ENCODE measurements at regions not wholly inside any gene's neighbourhood (a gene's known extent, or its start where the extent isn't known, plus 50 kb on each side); places are given as distances from the start of the nearest gene placed in this dataset.

DNA sequence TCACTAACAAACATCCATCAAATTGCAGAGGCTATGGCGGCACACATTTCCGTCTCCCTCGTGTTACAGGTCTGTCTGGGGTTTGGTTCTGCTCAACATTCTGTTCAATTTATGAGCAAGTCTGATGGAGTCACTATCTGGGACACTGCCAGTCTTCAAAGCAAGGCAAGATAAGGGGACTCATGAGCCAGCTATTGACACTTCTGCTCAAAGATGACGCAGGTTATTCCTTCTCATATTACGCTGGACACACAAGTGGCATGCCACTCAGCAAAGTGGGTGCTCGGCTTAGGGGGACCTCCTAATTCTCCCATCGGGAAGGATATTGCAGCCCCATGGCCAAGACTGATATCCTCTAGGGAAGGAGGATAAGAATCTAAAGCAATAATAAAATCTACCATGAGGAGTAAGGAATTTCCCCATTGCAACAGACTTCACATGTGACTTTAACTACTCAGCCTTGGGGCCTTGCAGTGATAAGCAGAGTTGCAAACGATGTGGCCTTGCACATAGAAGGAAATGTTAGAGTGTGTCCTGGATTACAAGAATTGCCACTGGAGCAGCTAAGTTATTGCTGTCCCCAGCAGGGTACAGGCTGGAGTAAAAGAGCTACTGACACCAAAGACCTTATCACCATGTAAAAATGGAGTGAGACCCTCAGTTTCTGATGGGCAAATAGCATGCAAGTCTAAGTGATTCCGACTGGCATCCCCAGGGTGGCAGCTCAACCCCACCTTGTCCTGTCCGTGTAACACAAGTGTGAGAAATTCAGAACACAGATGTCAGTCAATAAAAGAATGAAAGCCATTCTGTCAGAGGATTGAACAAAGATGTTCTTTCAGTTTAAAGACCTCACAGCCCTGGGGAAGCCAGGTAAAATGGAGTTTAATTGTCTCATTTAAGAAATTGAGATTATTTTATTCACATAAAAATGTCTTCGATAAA lies 306.1 kb downstream of the IRS2 start (continued):
- TF ChIP-seq KDM1A (IDR thresholded peaks at IDR 0.05; ENCODE audit: borderline replicate concordance) (no peak), MEF2B (IDR thresholded peaks at IDR 0.05; ENCODE audit: partially characterized antibody, poor library complexity, severe bottlenecking) (no peak), NR2C2 (IDR thresholded peaks at IDR 0.05; ENCODE audit: borderline replicate concordance, control insufficient read depth, insufficient read length, low read depth) (no peak)

DNA sequence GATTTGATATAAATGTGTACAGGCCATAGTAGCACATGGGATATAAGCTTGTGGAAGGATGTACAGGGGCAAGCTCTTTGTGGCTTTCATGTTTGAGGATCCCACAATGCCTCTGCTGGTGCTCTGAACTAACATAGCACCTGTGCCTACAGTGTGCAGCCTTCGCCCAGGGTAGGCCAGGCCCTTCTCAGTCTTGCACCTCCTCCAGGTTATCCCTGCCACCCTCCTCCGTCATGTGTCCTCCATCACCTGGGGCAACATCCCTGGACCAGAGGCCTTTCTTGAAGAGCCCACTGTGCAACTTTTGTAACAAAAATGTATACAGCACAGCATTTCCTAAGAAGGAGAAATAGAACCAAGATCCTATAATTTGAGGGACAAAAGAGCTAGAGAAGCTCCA lies 306.8 kb downstream of the IRS2 start:
- 4% methylated on average over 2 of the region's 2 CpGs for WGBS (ENCODE audit: insufficient coverage, insufficient replicate concordance, low lambda C conversion rate, missing lambda C conversion rate)
- Histone ChIP-seq H2AFZ (ENCODE audit: control insufficient read depth, low read depth, low read length) (no peak overlapping the region), H3K4me2 (ENCODE audit: control insufficient read depth, insufficient read depth) (no peak overlapping the region), H3K79me2 (ENCODE audit: control insufficient read depth, insufficient read depth, low read length) (no peaks in the 10 kb centered on the region), H3K4me1 (ENCODE audit: control insufficient read depth, insufficient read depth, low read length) (no peaks in the 10 kb centered on the region), H3K4me3 (no peak overlapping the region), H3K27ac (ENCODE audit: control insufficient read depth, insufficient read depth) (no peak overlapping the region), H3K9ac (ENCODE audit: control insufficient read depth, insufficient read depth, low read length) (no peak overlapping the region), H3K36me3 (ENCODE audit: control insufficient read depth in 2 of 2, insufficient read depth in 2 of 2, low read length in 1 of 2) (no peaks in the 10 kb centered on the region), H3K27me3 (replicated peaks in 1 of 2; ENCODE audit: control insufficient read depth in 2 of 2, insufficient read depth in 2 of 2, low read length in 1 of 2) (no peaks in the 10 kb centered on the region), H4K20me1 (ENCODE audit: control insufficient read depth, insufficient read depth) (no peaks in the 10 kb centered on the region), H3K9me3 (replicated peaks; ENCODE audit: control insufficient read depth, insufficient read depth, low read length) (no peaks in the 10 kb centered on the region)
- no TSS peak for BruUV-seq (replicated peaks)
- no peak for FAIRE-seq
- CTCF ChIA-PET = interaction anchor here (1.1 kb wide), 1 partner anchor 334 kb away, joined by 3 read pairs; no protein-coding TSS in a partner anchor
- POLR2A ChIA-PET = no interaction called here
- in situ Hi-C loops (cut with MboI) (no loop called here), intact Hi-C loops (cut with micrococcal nuclease; ENCODE audit: unreplicated experiment) (no loop called here)
- SMC1A ChIA-PET (ENCODE audit: uncharacterized antibody, unreplicated experiment) = no interaction called here
- RAD21 ChIA-PET (ENCODE audit: unreplicated experiment) = no interaction called here
- no peak for DNase-seq (ENCODE audit: low read depth, low spot score)
- no peak for ATAC-seq
- TF ChIP-seq, protein P1, sequence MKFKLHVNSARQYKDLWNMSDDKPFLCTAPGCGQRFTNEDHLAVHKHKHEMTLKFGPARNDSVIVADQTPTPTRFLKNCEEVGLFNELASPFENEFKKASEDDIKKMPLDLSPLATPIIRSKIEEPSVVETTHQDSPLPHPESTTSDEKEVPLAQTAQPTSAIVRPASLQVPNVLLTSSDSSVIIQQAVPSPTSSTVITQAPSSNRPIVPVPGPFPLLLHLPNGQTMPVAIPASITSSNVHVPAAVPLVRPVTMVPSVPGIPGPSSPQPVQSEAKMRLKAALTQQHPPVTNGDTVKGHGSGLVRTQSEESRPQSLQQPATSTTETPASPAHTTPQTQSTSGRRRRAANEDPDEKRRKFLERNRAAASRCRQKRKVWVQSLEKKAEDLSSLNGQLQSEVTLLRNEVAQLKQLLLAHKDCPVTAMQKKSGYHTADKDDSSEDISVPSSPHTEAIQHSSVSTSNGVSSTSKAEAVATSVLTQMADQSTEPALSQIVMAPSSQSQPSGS (IDR thresholded peaks at IDR 0.05; ENCODE audit: low read length) = no peak
- no peak for TF ChIP-seq RB1 (IDR thresholded peaks at IDR 0.05; ENCODE audit: borderline replicate concordance)
- TF ChIP-seq IKZF2 (IDR thresholded peaks at IDR 0.05) = no peak
- no peak for TF ChIP-seq NR2C1 (IDR thresholded peaks at IDR 0.05)
- TF ChIP-seq, protein P2, sequence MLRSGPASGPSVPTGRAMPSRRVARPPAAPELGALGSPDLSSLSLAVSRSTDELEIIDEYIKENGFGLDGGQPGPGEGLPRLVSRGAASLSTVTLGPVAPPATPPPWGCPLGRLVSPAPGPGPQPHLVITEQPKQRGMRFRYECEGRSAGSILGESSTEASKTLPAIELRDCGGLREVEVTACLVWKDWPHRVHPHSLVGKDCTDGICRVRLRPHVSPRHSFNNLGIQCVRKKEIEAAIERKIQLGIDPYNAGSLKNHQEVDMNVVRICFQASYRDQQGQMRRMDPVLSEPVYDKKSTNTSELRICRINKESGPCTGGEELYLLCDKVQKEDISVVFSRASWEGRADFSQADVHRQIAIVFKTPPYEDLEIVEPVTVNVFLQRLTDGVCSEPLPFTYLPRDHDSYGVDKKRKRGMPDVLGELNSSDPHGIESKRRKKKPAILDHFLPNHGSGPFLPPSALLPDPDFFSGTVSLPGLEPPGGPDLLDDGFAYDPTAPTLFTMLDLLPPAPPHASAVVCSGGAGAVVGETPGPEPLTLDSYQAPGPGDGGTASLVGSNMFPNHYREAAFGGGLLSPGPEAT (IDR thresholded peaks at IDR 0.05; ENCODE audit: low read depth) = no peak
- TF ChIP-seq FOXK2 (IDR thresholded peaks at IDR 0.05) = no peak
- TF ChIP-seq NFIC (IDR thresholded peaks at IDR 0.05; ENCODE audit: low read depth, low read length) = no peak
- TF ChIP-seq, protein P3, sequence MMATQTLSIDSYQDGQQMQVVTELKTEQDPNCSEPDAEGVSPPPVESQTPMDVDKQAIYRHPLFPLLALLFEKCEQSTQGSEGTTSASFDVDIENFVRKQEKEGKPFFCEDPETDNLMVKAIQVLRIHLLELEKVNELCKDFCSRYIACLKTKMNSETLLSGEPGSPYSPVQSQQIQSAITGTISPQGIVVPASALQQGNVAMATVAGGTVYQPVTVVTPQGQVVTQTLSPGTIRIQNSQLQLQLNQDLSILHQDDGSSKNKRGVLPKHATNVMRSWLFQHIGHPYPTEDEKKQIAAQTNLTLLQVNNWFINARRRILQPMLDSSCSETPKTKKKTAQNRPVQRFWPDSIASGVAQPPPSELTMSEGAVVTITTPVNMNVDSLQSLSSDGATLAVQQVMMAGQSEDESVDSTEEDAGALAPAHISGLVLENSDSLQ (IDR thresholded peaks at IDR 0.05) = no peak
- TF ChIP-seq MTA2 (IDR thresholded peaks at IDR 0.05; ENCODE audit: low read depth) = no peak
- TF ChIP-seq RUNX3 (IDR thresholded peaks at IDR 0.05; ENCODE audit: low read length) = no peak
- TF ChIP-seq, protein P4, sequence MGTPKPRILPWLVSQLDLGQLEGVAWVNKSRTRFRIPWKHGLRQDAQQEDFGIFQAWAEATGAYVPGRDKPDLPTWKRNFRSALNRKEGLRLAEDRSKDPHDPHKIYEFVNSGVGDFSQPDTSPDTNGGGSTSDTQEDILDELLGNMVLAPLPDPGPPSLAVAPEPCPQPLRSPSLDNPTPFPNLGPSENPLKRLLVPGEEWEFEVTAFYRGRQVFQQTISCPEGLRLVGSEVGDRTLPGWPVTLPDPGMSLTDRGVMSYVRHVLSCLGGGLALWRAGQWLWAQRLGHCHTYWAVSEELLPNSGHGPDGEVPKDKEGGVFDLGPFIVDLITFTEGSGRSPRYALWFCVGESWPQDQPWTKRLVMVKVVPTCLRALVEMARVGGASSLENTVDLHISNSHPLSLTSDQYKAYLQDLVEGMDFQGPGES (IDR thresholded peaks at IDR 0.05) = no peak
- no peak for TF ChIP-seq MYC (IDR thresholded peaks at IDR 0.05; ENCODE audit: insufficient read depth, insufficient read length, insufficient replicate concordance, low read length, severe bottlenecking)
- no peak for TF ChIP-seq SIN3A (IDR thresholded peaks at IDR 0.05; ENCODE audit: low read depth, low read length)

Data from GM12878 (cell line).